COLO829 (cell line): ENCODE measurements at regions not wholly inside any gene's neighbourhood (a gene's known extent, or its start where the extent isn't known, plus 50 kb on each side); places are given as distances from the start of the nearest gene placed in this dataset.

ENCODE experiments used
- DNase-seq: peaks from one replicate; pipeline ENCODE4 v3.0.0; 2012; ENCODE audit warnings: low spot score

DNA sequence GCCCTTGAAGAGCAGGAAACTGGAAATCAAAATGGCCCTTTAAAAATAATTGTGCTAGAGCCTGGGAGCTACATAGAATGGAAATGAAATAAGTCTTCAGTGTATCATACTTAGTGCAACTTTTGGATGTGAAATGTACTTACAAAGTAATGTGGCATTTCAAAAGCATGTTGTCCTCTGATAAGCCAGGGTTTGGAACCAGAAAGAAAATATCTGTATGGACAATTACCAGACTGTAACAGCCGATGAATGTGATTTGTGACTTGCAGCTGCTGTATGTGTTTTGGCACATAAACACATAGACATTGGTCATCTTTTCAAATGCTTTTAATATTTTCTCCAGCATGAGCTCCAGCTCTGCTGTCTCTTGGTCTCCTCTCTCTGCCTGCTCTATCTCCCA is 546.4 kb downstream of the OMA1 start:
- no peak for DNase-seq

DNA sequence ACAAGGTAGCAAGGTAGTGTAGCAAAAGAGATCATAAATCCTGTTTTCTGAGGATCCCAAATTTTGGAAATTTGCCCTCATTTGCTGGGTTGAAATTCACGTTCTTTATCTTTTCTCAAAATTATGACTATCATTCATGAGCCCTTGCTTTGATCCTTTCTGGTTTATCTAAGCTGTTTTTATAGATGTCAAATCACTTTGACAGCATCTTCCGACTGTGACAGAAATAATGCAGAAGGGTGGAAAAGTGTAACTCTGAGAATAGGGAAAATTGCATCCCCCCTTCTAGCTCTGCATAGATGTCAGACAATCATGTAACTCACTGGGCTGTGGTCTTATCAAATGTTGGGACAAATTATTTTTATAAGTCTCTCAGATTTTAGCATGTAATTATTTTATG is 550.1 kb downstream of the OMA1 start:
- no peak for DNase-seq

GRCh38 chr1:57991289-57991688 is 555.2 kb downstream of the OMA1 start:
- DNase-seq, result no peak

- no peak for DNase-seq
Observed at GRCh38 chr1:57989877-57990276, 556.6 kb downstream of the OMA1 start.

DNA sequence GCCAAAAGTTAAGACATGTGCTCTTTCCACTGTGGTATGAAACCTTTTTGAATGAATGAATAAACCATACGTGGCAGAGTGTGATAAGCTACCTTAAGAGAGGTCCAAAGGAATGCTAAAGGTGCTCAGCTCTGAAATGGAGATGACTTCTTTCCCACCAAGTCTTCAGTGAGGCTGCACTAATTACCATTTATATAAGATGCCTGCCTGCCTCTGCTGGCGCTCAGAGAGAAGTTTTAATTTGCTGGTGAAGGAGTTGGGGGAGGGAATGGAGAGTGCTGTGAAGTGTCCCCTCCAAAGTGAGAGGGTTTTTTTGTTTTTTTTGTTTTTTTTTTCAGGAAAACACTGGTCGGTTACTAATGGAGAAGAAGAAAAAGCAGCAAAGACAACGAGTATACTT is 559.0 kb downstream of the OMA1 start:
- DNase-seq, result no peak

GRCh38 chr1:57986432-57986831 is 560.1 kb downstream of the OMA1 start:
- no peak for DNase-seq

DNA sequence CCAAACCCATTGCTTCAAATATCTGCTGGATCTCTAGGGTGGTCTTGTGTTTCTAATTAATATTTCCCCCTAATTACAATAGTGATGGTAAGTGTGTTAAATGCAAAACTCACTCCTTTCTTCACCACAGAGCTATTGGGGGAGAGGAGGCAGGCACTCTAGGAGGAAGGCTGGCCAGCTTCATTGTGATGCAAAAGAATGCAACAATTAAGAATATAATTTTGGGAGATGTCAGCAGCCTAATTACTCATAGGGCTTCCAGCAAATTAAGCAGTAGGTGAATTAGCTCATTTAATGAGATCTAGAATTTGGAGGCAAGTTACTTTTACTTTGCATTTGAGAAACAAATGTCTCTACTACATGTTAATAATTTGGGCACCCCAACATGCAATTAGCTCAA is 560.4 kb upstream of the DAB1 start:
- DNase-seq, result no peak

GRCh38 chr1:57983441-57983840 is 559.6 kb upstream of the DAB1 start:
- no peak for DNase-seq

DNA sequence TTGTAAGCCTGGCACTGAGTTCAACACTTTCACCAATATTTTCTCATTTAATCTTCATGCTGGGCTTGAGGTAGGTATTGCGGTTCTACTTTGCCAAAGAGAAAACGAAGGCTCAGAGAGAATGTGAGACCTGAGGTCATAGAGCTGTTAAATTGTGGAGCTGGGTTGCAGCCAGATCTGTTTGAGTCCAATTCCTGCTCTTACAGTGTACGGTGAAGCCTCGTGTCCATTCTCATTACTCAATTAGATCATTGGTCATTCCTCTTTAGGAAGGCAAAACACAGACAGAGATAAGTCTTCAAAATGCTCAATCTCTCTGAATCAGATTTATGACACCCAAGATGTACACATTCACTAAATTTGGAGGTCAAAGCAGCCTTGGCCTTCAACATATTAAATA is 559.0 kb upstream of the DAB1 start:
- no peak for DNase-seq

DNA sequence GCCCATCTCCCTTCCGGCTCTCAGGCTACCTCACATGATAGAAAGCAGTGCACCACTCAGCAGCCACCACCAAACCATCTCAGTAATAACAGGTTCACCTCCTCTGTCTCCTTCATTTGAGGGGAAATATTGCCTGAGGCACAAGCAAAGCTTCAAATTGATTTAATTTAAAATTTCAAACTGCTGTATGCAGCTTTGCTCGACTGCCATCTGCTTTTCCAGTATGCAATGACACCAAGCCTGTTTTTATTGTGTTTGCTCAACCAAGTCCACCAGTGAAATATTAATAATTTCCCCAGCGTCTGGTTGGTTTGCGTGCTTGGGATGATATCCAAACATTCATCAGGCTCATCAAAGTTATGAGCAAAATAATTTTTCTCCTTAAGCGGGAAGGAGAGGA is 552.4 kb upstream of the DAB1 start:
- no peak for DNase-seq

GRCh38 chr1:57968321-57968720 is 544.5 kb upstream of the DAB1 start:
- DNase-seq, result no peak

- no peak for DNase-seq
Observed at GRCh38 chr1:57966751-57967406, 543.0 kb upstream of the DAB1 start.

- DNase-seq, result no peak
Observed at GRCh38 chr1:57966340-57966739, 542.5 kb upstream of the DAB1 start.

GRCh38 chr1:57963581-57963980 is 539.7 kb upstream of the DAB1 start:
- no peak for DNase-seq

GRCh38 chr1:57959531-57960241 is 535.8 kb upstream of the DAB1 start:
- no peak for DNase-seq

DNA sequence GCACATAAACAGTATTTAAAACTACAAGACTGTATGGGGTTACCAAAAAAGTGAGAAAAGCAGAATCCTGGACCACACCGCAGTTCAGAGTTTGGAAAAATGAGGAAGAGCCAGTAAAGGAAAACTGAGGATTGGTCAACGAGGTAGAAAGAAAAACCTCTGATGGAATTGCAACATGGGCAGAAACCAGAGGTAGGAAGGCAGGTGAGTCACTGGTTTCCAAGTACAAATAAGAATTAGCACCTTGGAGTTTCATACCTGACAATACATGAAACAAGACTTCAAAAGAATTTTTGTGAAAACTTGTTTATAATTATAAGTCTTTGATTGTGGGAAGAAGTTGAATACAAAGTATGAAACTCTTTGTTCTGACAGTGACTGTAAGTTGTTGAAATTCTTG is 533.7 kb upstream of the DAB1 start:
- DNase-seq, result no peak

DNA sequence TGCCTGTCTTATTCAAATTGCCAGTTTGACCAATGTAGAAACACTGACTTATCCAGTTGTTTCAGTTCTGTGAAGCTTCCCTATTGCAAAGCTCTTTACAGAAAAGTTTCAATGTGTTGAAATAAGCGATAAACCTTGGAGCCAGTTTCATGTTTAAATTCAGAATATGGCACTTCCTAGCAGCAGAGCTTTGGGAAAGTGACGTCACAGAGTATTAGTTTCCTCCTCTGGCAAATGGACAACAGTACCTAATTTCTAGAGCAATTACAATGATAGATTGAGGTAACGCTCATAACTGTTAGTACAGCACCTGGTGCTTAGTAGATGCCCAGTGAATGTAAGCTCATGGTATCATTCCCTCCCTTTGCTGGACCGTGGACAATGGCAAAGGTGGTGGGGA is 527.5 kb upstream of the DAB1 start:
- DNase-seq, result no peak

DNA sequence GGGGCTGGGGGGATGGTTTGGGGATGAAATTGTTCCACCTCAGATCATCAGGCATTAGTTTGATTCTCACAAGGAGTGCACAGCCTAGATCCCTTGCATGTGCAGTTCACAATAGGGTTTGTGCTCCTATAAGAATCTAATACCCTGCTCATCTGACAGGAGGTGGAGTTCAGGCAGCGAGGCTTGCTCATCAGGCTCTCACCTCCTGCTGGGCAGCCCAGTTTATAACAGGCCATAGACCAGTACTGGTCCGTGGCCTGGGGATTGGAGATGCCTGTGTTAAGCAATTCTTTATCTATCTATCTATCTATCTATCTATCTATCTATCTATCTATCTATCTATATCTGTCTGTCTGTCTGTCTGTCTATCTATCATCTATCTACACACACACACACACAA is 525.3 kb upstream of the DAB1 start:
- DNase-seq, result no peak

GRCh38 chr1:57947471-57947870 is 523.6 kb upstream of the DAB1 start:
- no peak for DNase-seq

DNA sequence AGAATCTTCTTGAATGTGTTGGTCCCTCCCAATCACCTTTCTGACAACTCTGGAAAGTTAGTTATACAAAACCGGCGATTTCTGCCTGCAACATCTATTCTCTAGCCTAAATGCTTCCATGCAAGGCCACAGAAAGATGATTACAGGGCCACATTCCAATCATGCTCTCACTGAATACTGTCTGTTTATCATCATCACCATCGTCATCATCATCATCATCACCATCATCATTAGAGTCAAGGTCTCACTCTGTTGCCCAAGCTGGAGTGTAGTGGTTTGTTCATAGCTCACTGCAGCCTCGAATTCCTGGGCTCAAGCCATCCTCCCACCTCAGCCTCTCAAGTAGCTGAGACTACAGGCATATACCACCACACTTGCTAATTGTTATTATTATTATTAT is 521.2 kb upstream of the DAB1 start:
- no peak for DNase-seq

- no peak for DNase-seq
Observed at GRCh38 chr1:57943365-57943764, 519.5 kb upstream of the DAB1 start.

- no peak for DNase-seq
Observed at GRCh38 chr1:57934745-57935144, 510.9 kb upstream of the DAB1 start.

GRCh38 chr1:57927003-57927402 is 503.1 kb upstream of the DAB1 start:
- no peak for DNase-seq

DNA sequence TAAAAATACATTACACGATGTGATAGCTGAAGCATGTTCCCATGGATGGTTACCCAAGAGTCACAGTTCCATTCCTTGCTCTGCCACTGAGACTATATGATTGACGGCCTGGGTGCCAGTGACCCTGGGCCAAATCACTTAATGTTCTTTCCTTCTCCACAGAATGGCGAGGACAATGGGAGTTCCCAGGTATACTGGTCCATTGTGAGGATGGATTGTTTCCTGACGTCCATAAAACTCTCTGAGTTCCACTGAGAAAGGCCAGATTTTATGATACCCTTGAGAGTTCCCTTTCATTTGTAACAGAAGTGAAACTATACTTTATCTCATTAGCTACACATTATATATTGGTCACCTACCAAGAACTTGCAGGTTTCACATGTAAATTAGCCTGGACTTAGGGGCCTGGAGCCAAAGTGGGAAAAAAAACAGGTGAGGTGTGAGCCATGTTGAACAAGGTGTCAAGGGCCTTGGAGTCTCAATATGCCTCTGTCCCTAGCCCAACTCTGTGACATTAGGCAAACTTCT is 502.2 kb upstream of the DAB1 start:
- DNase-seq, result no peak
